RWPE2 (cell line): ENCODE measurements at regions not wholly inside any gene's neighbourhood (a gene's known extent, or its start where the extent isn't known, plus 50 kb on each side); places are given as distances from the start of the nearest gene placed in this dataset.

Experiments
- ATAC-seq: fragments of 200-7000 bp; cut with Tn5 transposase; 3 replicates; pipeline ENCODE4 v1.9.1; 2021; ENCODE audit warnings: low read depth
- DNase-seq: peaks from one replicate; pipeline ENCODE4 v3.0.0-alpha.2; 2020; ENCODE audit warnings: low spot score
- H3K27ac ChIP-seq: fragments of 450-650 bp; 2 replicates; pipeline ENCODE4 v1.5.1; 2017; ENCODE audit warnings: mild to moderate bottlenecking; ENCODE audit not compliant: poor library complexity, severe bottlenecking
- H3K27me3 ChIP-seq: fragments of 250-450 bp; sonication (Bioruptor Pico); 2 replicates; pipeline ENCODE4 v1.5.1; 2021; ENCODE audit warnings: mild to moderate bottlenecking, moderate library complexity; ENCODE audit not compliant: insufficient read depth, poor library complexity, severe bottlenecking
- H3K36me3 ChIP-seq: fragments of 250-450 bp; sonication (Bioruptor Pico); 2 replicates; pipeline ENCODE4 v1.5.1; 2020; ENCODE audit warnings: low read depth, mild to moderate bottlenecking, moderate library complexity
- H3K4me1 ChIP-seq: fragments of 250-450 bp; sonication (Bioruptor Pico); 2 replicates; pipeline ENCODE4 v1.5.1; 2021; ENCODE audit warnings: mild to moderate bottlenecking, moderate library complexity; ENCODE audit not compliant: insufficient read depth, poor library complexity, severe bottlenecking
- H3K4me3 ChIP-seq: fragments of 250-450 bp; sonication (Bioruptor Pico); 2 replicates; pipeline ENCODE4 v1.5.1; 2021; ENCODE audit warnings: mild to moderate bottlenecking, moderate library complexity; ENCODE audit not compliant: severe bottlenecking
- H3K9me3 ChIP-seq: fragments of 250-450 bp; sonication (Bioruptor Pico); 2 replicates; pipeline ENCODE4 v1.5.1; 2021; ENCODE audit warnings: mild to moderate bottlenecking, moderate library complexity; ENCODE audit not compliant: severe bottlenecking
- TF ChIP-seq, protein P1 (sequence below): fragments of 450-650 bp; IDR thresholded peaks from one replicate; pipeline ENCODE4 v1.5.1; 2017; ENCODE audit warnings: mild to moderate bottlenecking, moderate library complexity; ENCODE audit not compliant: poor library complexity, severe bottlenecking

DNA sequence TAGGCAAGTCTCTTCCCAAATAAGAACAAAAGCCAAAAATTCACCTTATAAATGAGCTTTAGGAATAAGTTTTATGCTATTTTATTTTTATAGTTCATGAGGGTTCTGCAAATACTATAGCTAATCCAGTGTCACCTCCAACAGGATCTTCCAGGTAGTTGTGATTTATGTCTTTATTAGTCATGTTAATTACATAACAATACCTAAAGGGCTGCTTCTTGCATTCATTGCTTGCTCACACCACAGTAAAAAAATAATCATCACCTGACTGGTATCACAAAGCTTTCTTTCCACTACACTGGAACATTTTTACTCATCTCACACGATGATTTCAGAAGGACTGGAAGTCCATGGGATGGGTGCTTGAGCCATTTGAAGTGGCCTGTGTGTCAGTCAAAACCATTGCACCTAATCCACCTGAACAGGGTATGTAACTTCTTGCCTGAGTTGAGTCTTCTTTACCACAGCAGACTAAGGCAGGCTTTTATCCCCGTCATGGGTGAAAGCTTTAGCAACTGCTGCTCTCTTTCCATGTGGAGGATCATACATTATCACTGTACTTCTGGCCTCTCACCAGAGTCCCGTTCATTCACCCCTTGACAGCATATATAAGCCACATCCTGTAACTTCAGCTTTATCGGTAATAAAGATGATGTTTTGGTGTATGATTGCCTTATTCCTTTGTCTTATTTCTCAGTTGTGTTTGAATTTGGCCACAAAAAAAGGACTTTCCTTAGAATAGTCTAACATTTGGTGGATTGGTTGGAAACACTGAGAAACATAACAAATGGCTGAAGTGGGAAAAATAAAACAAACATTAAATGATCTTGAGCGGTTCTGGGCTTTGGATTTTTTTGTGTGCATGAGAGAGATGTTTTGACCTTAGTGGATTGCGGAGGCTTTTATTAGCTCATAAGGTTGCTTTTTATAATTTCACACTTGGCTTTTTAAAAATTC is 382.6 kb upstream of the THBS1 start:
- Histone ChIP-seq H3K9me3 (no peaks in the 10 kb centered on the region), H3K27ac (peak overlapping the region; percentile 100), H3K36me3 (no peaks in the 10 kb centered on the region), H3K4me1 (peaks cover 85% of the 10 kb centered on the region), H3K27me3 (no peaks in the 10 kb centered on the region), H3K4me3 (no peak overlapping the region)
- DNase-seq (no peak), ATAC-seq (peak; percentile 22)
- TF ChIP-seq, protein P1, sequence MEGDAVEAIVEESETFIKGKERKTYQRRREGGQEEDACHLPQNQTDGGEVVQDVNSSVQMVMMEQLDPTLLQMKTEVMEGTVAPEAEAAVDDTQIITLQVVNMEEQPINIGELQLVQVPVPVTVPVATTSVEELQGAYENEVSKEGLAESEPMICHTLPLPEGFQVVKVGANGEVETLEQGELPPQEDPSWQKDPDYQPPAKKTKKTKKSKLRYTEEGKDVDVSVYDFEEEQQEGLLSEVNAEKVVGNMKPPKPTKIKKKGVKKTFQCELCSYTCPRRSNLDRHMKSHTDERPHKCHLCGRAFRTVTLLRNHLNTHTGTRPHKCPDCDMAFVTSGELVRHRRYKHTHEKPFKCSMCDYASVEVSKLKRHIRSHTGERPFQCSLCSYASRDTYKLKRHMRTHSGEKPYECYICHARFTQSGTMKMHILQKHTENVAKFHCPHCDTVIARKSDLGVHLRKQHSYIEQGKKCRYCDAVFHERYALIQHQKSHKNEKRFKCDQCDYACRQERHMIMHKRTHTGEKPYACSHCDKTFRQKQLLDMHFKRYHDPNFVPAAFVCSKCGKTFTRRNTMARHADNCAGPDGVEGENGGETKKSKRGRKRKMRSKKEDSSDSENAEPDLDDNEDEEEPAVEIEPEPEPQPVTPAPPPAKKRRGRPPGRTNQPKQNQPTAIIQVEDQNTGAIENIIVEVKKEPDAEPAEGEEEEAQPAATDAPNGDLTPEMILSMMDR: peak; percentile 53

DNA sequence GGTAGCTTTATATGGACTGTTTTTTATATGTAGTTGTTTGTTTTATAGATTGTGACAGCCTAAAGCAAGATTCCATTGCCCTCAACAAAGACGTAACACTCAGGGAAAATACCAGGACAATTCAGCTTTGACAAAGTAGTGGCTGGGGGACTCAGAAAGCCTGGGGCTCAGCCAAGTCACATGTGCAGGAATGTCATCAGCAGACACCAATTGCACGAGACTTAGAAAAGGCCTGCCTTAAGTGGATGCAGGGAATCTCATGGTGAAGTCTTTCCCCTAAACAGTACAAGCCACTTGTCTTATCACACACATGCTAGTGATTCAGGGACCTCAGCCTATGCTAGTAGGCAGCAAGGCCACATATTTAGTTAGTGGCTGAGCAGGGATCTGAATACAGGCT is 381.8 kb upstream of the THBS1 start:
- no peak for DNase-seq
- Histone ChIP-seq H3K9me3 (no peaks in the 10 kb centered on the region), H3K4me3 (no peak overlapping the region), H3K27me3 (no peaks in the 10 kb centered on the region), H3K4me1 (peaks cover 85% of the 10 kb centered on the region), H3K27ac (peak overlapping the region; percentile 100), H3K36me3 (no peaks in the 10 kb centered on the region)
- TF ChIP-seq, protein P1: no peak
- ATAC-seq: no peak

DNA sequence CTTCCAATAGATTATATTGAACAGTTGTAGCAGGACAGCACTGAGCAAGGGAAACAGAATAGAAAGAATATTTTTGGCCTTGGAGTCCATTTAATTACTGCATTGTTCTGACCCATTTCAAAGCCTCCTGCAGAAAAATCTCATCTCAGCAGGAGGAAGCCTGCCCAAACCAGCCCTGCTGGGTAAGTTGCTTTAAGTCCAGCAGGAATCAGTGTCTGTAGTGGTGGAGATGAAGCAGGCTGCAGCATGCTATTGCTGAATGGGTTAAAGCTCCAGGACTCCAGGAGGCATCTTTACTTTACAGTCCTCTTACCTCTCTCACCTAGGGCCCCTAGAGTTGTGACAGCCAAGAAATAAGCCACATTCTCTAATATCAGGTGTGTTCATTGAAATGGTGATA is 380.3 kb upstream of the THBS1 start:
- Histone ChIP-seq H3K4me3 (no peak overlapping the region), H3K4me1 (peaks cover 85% of the 10 kb centered on the region), H3K27ac (peak overlapping the region; percentile 100), H3K36me3 (no peaks in the 10 kb centered on the region), H3K9me3 (no peaks in the 10 kb centered on the region), H3K27me3 (no peaks in the 10 kb centered on the region)
- no peak for DNase-seq
- ATAC-seq: no peak
- TF ChIP-seq, protein P1: no peak

DNA sequence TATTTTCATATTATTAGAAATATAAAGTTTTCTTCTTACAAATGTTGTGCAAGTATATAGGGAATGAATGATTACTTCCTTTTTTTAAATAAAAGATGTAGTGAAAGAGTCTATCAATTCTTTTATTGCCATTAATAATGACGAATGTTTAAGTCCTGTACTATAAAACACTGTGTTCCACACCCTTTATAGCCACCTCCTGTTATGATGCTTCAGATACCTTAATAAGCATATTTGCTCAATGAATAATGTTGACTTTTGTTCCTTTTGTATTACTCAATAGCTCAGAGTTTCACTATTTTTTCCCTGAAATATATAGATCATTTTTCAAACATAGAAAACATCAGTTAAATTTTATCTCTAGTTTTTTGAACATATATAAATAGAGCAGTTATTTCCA is 378.2 kb upstream of the THBS1 start:
- Histone ChIP-seq H3K27me3 (no peaks in the 10 kb centered on the region), H3K27ac (peak overlapping the region; percentile 100), H3K4me1 (peaks cover 70% of the 10 kb centered on the region)

More for the DNA sequence above, 378.2 kb upstream of the THBS1 start:
- ATAC-seq: peak; percentile 76
- Histone ChIP-seq H3K4me3 (no peak overlapping the region), H3K9me3 (no peaks in the 10 kb centered on the region), H3K36me3 (no peaks in the 10 kb centered on the region)
- no peak for DNase-seq
- TF ChIP-seq, protein P1: no peak
